ENCODE measurements at regions not wholly inside any gene's neighbourhood (a gene's known extent, or its start where the extent isn't known, plus 50 kb on each side); places are given as distances from the start of the nearest gene placed in this dataset.

GRCh38 chr5:24368115-24368514 lies 276.7 kb downstream of the CDH10 start:
- Histone ChIP-seq H3K36me3 (ENCODE audit: insufficient read depth, low read length) (no peaks in the 10 kb centered on the region), H3K27me3 (ENCODE audit: insufficient read depth, low read length, poor library complexity, severe bottlenecking) (no peaks in the 10 kb centered on the region), H3K9ac (ENCODE audit: low read depth, low read length, poor library complexity, severe bottlenecking) (no peak overlapping the region), H3K9me3 (ENCODE audit: insufficient read depth, low read depth, low read length) (no peaks in the 10 kb centered on the region), H3K4me3 (ENCODE audit: low read length, poor library complexity, severe bottlenecking) (no peak overlapping the region), H3F3A (ENCODE audit: low read depth) (no peaks in the 10 kb centered on the region), H3K4me2 (ENCODE audit: low read depth, low read length, poor library complexity, severe bottlenecking) (no peak overlapping the region), H2AFZ (ENCODE audit: low read length) (no peak overlapping the region), H3K4me1 (ENCODE audit: insufficient read depth, low read length, poor library complexity, severe bottlenecking) (no peaks in the 10 kb centered on the region), H4K20me1 (ENCODE audit: insufficient read depth, low read length, poor library complexity, severe bottlenecking) (no peaks in the 10 kb centered on the region), H3K9me2 (replicated peaks; ENCODE audit: low read depth, low read length) (no peaks in the 10 kb centered on the region), H3K79me2 (ENCODE audit: insufficient read depth, low read length) (no peaks in the 10 kb centered on the region)
- TF ChIP-seq EZH2phosphoT487 (IDR thresholded peaks at IDR 0.05; ENCODE audit: borderline replicate concordance) (no peak), CTCF (conservative IDR thresholded peaks at IDR 0.05; ENCODE audit: low read length) (no peak)

- Histone ChIP-seq H2AFZ (ENCODE audit: low read length) (no peak overlapping the region), H3K9me3 (ENCODE audit: insufficient read depth, low read depth, low read length) (no peaks in the 10 kb centered on the region), H3F3A (ENCODE audit: low read depth) (no peaks in the 10 kb centered on the region), H3K9me2 (replicated peaks; ENCODE audit: low read depth, low read length) (no peaks in the 10 kb centered on the region), H3K4me3 (ENCODE audit: low read length, poor library complexity, severe bottlenecking) (no peak overlapping the region), H3K36me3 (ENCODE audit: insufficient read depth, low read length) (no peaks in the 10 kb centered on the region), H3K27me3 (ENCODE audit: insufficient read depth, low read length, poor library complexity, severe bottlenecking) (no peaks in the 10 kb centered on the region), H3K79me2 (ENCODE audit: insufficient read depth, low read length) (no peaks in the 10 kb centered on the region), H4K20me1 (ENCODE audit: insufficient read depth, low read length, poor library complexity, severe bottlenecking) (no peaks in the 10 kb centered on the region), H3K9ac (ENCODE audit: low read depth, low read length, poor library complexity, severe bottlenecking) (no peak overlapping the region), H3K4me2 (ENCODE audit: low read depth, low read length, poor library complexity, severe bottlenecking) (no peak overlapping the region), H3K4me1 (ENCODE audit: insufficient read depth, low read length, poor library complexity, severe bottlenecking) (no peaks in the 10 kb centered on the region)
- TF ChIP-seq EZH2phosphoT487 (IDR thresholded peaks at IDR 0.05; ENCODE audit: borderline replicate concordance) (no peak), CTCF (conservative IDR thresholded peaks at IDR 0.05; ENCODE audit: low read length) (no peak)
Measured at GRCh38 chr5:24376210-24376609, 268.6 kb downstream of the CDH10 start.

GRCh38 chr5:24376616-24377015 lies 268.2 kb downstream of the CDH10 start:
- Histone ChIP-seq H3K9me3 (ENCODE audit: insufficient read depth, low read depth, low read length) (no peaks in the 10 kb centered on the region), H3K4me1 (ENCODE audit: insufficient read depth, low read length, poor library complexity, severe bottlenecking) (no peaks in the 10 kb centered on the region), H2AFZ (ENCODE audit: low read length) (no peak overlapping the region), H3K36me3 (ENCODE audit: insufficient read depth, low read length) (no peaks in the 10 kb centered on the region), H3K9me2 (replicated peaks; ENCODE audit: low read depth, low read length) (no peaks in the 10 kb centered on the region), H4K20me1 (ENCODE audit: insufficient read depth, low read length, poor library complexity, severe bottlenecking) (no peaks in the 10 kb centered on the region), H3F3A (ENCODE audit: low read depth) (no peaks in the 10 kb centered on the region), H3K4me2 (ENCODE audit: low read depth, low read length, poor library complexity, severe bottlenecking) (no peak overlapping the region), H3K79me2 (ENCODE audit: insufficient read depth, low read length) (no peaks in the 10 kb centered on the region), H3K27me3 (ENCODE audit: insufficient read depth, low read length, poor library complexity, severe bottlenecking) (no peaks in the 10 kb centered on the region), H3K9ac (ENCODE audit: low read depth, low read length, poor library complexity, severe bottlenecking) (no peak overlapping the region), H3K4me3 (ENCODE audit: low read length, poor library complexity, severe bottlenecking) (no peak overlapping the region)
- TF ChIP-seq CTCF (conservative IDR thresholded peaks at IDR 0.05; ENCODE audit: low read length) (no peak), EZH2phosphoT487 (IDR thresholded peaks at IDR 0.05; ENCODE audit: borderline replicate concordance) (no peak)

Data from Loucy (cell line).